NCI-H2081 (cell line): ENCODE measurements at regions not wholly inside any gene's neighbourhood (a gene's known extent, or its start where the extent isn't known, plus 50 kb on each side); places are given as distances from the start of the nearest gene placed in this dataset.

Experiments used
- DNase-seq, 2 experiments: peaks; one replicate each; lab custom pipeline; 2025; lab: John Stamatoyannopoulos, UW

DNA sequence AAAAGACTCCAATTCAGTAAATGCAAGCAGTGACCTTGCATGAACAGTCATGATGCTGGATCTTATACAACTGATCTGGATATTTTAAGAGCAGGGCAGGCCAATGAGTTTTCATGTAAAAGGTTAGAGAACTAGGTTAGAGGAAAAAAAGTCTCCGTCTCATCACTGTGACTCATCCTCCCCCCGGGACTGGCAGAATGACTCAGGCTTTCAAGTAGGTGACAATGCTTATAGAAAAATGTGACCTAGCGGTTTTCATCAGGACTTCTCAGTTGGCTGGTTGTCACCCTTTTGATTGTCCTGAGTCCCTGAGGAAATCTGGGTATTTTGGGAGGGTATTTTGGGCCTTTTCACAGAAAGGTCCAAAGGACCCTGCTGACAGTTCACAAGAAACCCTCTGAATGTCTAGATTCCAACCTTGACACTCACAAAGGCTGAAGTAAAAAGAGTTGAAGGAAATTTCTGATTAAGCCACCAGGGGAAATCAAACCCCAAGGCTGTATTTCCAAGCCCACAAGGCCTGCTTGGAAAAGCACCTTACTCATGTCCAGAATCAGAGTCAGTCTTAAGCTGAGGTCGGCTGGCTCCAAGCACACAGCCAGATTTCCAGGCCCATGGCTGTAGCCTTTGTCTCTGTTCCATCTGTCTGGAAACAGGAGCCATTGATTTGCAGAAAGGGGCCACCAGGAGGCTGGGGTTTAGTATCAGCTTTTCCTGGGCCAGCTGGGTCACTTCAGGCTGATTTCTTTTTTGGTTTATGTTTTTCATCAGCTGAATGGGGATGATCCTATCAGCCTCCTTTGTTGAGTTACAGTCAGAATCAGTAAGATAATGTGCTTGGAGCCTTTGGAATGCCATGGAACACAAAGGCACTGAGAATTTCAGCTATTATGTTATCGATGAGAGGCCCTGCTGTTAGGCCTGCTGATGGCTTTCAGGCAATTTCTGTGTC is 226.4 kb upstream of the HABP2 start:
- DNase-seq = no peak

DNA sequence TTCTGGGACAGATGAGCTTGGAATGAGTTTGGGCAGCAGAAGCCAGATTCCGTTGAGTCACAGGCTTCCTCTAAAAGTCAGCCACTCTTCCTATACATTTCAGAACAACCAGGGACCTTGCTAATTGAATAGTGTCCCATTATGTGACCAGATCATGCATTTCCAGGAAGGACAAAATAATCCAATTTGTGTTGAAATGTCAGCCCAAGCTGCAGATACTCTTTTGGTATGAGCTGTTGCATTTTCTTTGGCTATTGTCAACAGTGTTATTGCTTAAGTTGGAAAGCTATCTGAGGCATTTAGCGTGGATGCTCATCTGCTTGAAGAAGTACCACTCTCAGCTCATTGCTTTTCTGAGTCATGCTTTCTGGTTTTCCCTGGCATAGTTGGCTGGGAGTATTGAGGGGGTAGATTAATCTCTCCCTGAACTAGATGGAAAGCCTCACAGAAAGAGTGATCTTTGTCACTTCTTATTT is 223.7 kb upstream of the HABP2 start:
- no peak for DNase-seq

- DNase-seq = no peak
Observed at GRCh38 chr10:113331961-113332360, 220.9 kb upstream of the HABP2 start.

DNA sequence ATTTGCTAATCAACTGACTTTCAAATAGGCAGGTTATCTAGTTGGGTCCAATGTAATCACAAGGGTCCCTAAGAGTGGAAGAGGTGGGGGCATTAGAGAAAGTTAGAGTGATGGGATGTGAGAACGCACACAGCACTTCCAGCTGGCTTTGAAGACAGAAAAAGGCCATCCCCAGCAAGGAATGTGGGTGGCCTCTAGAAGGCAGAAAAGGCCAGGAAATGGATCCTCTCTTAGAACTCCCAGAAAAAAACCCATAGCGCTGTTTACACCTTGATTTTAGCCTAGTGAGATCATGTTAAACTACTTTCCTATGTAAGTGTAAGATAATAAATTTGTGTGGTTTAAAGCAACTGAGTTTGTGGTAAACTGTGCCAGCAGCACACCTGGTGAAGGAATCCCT is 219.5 kb upstream of the HABP2 start:
- no peak for DNase-seq

GRCh38 chr10:113335592-113335991 is 217.3 kb upstream of the HABP2 start:
- no peak for DNase-seq

DNA sequence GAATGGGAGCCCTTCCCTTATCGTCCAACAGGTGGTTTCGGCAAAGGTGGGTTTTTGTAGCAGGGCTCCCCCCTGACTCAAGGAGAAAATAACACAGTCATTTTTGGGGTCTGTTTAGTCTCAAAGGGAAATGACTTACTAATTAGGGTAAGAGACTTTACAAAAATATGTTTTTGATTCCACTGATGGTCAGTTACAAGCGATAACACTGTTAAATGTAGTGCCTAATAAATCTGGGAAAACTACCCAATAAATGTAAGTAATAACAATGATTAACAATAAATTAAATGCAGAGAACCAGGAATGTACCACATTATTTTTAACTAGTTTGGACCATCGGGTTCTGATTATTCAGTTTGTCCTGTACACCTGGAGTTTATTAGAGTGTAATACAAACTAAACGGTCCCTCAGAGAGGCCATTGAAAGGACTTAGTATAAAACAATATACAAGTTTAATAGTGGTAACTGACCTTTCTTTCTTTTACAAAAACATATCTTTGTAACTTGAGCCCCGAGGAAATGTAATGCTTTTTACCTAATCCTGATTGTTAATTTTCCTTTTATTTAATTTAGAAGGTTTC is 216.2 kb upstream of the HABP2 start:
- DNase-seq = no peak

GRCh38 chr10:113337142-113337541 is 215.7 kb upstream of the HABP2 start:
- no peak for DNase-seq

- DNase-seq = no peak
Observed at GRCh38 chr10:113339121-113339520, 213.7 kb upstream of the HABP2 start.

- no peak for DNase-seq
Observed at GRCh38 chr10:113340282-113340681, 212.6 kb upstream of the HABP2 start.

DNA sequence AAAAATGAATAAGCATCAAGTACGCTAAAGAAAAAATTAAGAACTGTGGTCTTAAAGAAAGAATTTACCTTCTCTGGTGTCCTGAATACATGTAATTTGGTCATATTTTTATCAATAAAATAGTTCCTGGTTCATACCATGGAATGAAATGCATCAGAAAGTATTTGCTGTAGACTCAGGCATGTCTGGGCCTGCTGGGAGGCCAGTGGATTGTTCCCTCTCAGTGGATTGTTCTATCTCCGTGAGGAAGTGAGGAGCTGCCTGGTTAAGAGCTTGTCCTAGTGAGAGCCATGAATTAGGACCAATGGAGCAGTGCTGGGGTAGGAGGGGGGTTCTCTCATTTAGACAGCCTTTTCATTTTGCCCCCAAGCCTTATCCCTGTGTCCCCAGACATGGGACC is 211.7 kb upstream of the HABP2 start:
- no peak for DNase-seq

DNA sequence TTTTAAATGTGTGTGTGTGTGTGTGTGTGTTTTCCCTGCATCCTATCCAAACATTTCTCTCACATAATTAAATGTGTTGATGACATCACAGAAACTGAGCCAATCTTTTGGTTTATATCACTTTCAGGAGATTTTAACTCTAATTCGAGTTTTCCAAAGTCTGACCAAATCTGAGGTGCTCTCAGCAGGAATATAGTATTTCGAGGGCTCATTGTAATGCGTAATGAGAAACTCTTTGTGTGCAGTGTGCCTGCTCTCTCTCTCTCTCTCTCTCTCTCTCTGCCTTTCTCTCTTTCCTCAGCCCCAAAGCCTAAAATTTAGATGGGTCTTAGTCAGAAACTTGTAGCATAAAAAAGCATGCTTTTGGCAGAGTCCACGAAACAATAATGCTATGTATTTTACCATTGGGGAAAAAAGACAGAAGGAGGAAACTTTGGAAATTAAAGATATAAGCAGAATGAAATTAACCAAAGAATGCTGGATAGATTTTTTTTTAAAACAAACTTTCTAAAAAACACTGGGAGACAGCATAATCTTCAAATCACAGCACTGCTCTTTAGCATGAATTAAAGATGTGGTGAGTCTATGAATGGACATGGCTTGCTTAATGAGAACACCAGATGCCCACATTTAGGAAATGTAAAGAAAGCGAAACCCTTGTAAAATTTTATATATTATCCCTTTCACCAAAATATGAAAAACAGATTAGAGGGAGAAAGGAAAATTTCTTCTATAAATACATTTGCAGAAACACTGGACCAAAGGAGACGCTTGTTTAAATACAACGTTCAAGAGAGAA is 206.8 kb upstream of the HABP2 start:
- DNase-seq = no peak

GRCh38 chr10:113347508-113347907 is 205.3 kb upstream of the HABP2 start:
- no peak for DNase-seq

DNA sequence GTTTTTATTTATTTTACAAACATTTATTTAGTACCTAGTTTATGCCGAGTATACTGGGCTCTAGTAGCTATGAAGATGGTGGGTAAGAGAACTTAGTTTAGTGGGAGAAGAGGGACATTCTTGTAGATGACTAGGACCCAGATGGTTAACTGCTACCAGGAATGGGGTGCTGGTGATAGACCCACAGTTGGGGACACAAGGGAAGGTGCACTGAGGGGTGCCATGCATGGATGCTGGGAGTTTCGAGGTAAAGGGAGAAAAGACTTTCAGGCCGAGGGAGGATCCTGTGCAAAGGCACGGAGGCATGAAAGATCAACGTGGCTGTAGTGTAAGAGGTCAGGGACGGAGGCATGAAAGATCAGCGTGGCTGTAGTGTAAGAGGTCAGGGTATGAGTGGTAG is 204.2 kb upstream of the HABP2 start:
- DNase-seq = no peak

DNA sequence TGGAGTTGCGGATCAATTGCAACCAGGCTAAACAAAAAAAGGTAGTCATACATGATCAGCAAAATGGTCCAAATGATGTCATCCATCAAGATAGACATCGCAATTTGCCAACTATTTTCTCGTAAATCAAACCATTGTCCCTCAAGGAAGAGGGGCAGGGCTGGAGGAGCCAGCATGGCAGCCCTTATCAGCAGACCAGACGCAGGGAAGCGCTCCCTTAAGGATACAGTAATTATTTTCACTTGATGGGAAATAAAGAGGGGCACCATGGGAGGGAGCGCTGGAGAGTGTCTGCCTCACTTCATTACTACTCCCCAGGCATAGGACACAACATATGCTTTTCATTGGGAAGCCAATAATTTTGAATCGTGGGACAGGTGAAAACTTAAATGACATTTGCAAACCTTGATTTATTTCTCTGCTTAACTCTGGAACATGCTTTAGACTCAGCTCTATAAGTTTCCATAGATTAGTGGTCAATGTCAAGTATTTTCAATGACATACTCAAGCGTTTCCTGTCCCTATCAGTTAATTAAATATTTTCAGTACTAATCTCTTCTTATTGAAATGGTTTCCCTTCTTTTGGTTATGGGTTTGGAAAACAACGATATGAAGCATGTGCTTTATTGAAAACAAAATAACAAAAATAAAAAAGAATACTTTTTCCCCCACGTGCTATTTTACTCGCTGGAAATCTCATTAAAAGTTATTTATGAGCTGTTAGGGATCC is 202.4 kb upstream of the HABP2 start:
- DNase-seq = no peak

GRCh38 chr10:113354711-113355110 is 198.1 kb upstream of the HABP2 start:
- no peak for DNase-seq

- no peak for DNase-seq
Observed at GRCh38 chr10:113356794-113357680, 195.8 kb upstream of the HABP2 start.

GRCh38 chr10:113357681-113358300 is 195.1 kb upstream of the HABP2 start:
- no peak for DNase-seq

DNA sequence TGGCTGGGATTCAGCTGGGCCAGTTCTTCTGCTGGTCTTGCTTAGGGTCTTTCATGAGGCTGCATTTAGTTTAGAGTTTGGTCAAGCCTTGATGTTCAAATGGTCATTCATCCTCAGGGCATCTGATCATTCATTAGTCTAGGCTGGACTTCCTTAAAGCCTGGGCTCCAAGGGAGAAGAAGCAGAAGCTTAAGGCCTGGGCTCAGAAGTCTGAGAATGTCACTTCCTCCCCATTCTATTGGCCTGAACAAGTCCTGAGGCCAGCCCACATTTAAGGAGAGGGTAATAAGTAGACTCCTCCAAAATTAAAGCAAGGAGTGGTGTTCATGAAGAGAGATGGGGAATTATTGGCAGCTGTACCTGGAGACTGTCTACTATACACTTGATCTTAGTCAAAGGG is 193.2 kb upstream of the HABP2 start:
- no peak for DNase-seq

DNA sequence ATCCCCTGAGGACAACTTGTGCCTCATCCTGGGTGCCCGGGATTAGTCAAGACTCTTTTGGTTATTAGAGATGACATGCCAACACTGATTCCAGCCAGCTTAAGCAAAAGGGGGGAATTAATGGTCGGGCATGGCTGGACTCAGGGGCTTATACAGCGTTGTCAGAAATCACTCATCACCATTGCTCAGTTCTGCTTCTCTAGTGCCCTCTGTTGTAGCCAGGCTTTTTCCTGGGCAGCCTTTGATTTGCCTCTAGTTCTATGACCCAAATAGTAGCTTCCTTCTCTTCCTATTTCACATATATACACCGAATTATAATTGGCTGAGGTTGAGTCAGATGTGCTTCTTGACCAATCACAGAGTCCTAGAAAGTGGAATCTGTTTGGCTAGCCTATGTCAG is 192.0 kb upstream of the HABP2 start:
- no peak for DNase-seq

DNA sequence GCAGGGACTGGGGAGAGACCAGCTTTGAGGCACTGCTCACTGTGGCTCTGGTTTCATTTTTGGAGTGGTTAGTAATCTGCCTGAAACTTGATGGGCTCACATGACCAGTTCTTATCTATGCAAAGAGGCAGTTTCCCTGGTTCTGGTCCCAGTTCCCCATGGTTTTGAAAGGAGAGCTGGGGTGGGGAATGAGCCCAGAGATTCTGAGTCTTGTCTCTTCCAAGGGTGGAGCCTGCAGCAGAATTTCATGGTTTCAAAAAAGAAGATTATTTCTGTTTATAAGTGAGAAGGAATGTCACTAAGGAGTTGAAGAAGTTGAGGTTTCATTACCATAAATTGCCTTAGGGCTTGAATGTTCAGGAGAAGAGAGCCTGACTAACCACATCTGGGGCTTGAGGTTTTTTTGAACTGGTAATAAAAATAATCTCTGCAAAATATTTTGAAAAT is 190.2 kb upstream of the HABP2 start:
- no peak for DNase-seq
